Aorta (tissue), 5 donors: ENCODE measurements at regions not wholly inside any gene's neighbourhood (a gene's known extent, or its start where the extent isn't known, plus 50 kb on each side); places are given as distances from the start of the nearest gene placed in this dataset.

Source experiments
- ATAC-seq: fragments of 200-7000 bp; cut with Tn5 transposase; one replicate; pipeline ENCODE4 v1.9.1; 2022; ENCODE audit warnings: moderate library complexity; ENCODE audit not compliant: low FRiP score
- DNase-seq, 2 donors: peaks; one replicate each; pipeline ENCODE4 v3.0.0-alpha.2; 2020
- H3K27ac ChIP-seq, 2 donors: one replicate each; pipeline ENCODE4 v1.5.1; 2013; ENCODE audit warnings: low read length in 2 of 2, mild to moderate bottlenecking in 2 of 2, moderate library complexity in 2 of 2, control low read depth in 1 of 2, inconsistent platforms in 1 of 2, low read depth in 1 of 2
- H3K27me3 ChIP-seq, 2 donors: one replicate each; pipeline ENCODE4 v1.6.1; 2013; ENCODE audit warnings: control low read depth in 1 of 2, low read length in 1 of 2, mild to moderate bottlenecking in 1 of 2, moderate library complexity in 1 of 2; ENCODE audit not compliant: insufficient read depth in 2 of 2, control insufficient read depth in 1 of 2
- H3K36me3 ChIP-seq, 2 donors: one replicate each; pipeline ENCODE4 v1.6.1; 2013; ENCODE audit warnings: control low read depth in 1 of 2, low read length in 1 of 2, mild to moderate bottlenecking in 1 of 2; ENCODE audit not compliant: insufficient read depth in 2 of 2, control insufficient read depth in 1 of 2
- H3K4me1 ChIP-seq, 2 donors: one replicate each; pipeline ENCODE4 v1.6.1; 2013; ENCODE audit warnings: low read length in 2 of 2, control low read depth in 1 of 2, mild to moderate bottlenecking in 1 of 2, moderate library complexity in 1 of 2; ENCODE audit not compliant: insufficient read depth in 2 of 2, control insufficient read depth in 1 of 2
- H3K4me3 ChIP-seq, 2 donors: one replicate each; pipeline ENCODE4 v1.5.1; 2013; ENCODE audit warnings: low read length in 2 of 2, control low read depth in 1 of 2, mild to moderate bottlenecking in 1 of 2
- H3K9me3 ChIP-seq: one replicate; pipeline ENCODE4 v1.6.1; 2013; ENCODE audit warnings: mild to moderate bottlenecking, low read length; ENCODE audit not compliant: control insufficient read depth
- WGBS, 2 donors: extraction: QIAGEN DNeasy Blood & Tissue Kit; methylation state at CpG; one replicate each; pipeline ENCODE4 v1.1.7; 2013; 5-methylcytosine and 5-hydroxymethylcytosine counted together
- intact Hi-C, 2 donors: fragments of 100-400 bp; cut with DNase I; formaldehyde crosslinking; loops; one replicate each; pipeline versions ENCODE4 v1.14.2 to v1.15.0; 2022
- donor health status: healthy with polysubstance abuse.
- donor health status: Bipolar disorder and iron deficiency.
- donor health status: DM: no; HTN: no; CAD: no.
- donor health status: DM: no; HTN: no; CAD: no.
- donor health status: DM: yes; HTN: yes; CAD: no.

DNA sequence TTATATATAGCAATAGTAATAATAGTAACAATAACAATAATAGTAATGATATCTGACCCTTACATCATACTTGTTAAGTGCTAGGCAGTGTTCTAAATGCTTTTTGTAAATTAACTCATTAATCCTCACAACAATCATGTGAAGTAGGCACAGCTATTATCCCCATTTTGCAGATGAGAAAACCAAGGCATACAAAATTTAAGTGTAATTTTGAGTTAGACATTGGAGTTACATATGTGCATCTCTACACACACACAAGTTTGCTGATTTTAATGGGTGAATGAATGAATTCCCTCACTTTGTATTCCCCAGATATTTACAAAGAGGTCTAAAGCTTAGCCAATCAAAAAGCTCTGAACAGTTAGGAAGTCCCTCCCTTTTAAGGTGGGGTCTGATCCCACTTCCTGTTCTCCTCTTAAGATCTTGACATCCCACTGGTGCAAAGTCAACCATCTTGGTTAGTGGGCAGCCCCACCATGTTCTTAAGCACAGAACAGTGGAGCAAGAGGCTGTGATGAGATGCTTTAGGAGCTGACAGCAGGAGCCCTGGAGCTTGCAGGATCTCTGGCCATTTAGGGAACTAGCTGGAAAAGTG lies 85.3 kb upstream of the FOXP4 start:
- Histone ChIP-seq H3K27ac (no peak overlapping the region), H3K36me3 (no peaks in the 10 kb centered on the region), H3K9me3 (no peaks in the 10 kb centered on the region), H3K27me3 (no peaks in the 10 kb centered on the region), H3K4me1 (no peaks in the 10 kb centered on the region), H3K4me3 (no peak overlapping the region)
- DNase-seq (no peak), ATAC-seq (no peak)
- intact Hi-C loops = loop anchor here in 1 of 2 donors (5.0 kb wide), 1 partner anchor 221 kb away; no protein-coding TSS in a partner anchor

DNA sequence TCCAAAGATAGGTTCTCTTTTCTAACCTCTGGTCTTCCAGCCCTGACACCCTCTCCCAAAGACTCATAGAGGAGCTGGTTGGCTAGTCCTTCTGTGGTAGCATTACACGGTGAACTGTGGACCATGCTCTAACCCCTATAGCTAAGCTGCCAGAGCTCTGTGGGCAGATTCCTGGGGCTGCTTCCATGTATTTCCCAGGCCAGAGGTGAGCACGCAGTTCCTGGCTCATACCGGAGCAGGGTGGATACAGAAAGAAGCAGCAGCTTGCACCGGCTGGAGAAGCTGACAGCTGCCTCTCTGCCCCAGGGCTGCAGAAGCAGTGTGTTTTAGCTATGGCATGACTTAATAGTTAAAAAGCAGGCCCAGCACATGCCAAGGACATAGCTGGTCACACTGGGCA lies 84.1 kb upstream of the FOXP4 start:
- peak in 1 of 2 donors; percentile 50 for DNase-seq
- intact Hi-C loops = loop anchor here (2.0 to 5.0 kb wide), 2 partner anchors 131 to 220 kb away; no protein-coding TSS in a partner anchor
- WGBS, 2 donors = 89 to 91% methylated on average over 4 of the region's 4 CpGs

DNA sequence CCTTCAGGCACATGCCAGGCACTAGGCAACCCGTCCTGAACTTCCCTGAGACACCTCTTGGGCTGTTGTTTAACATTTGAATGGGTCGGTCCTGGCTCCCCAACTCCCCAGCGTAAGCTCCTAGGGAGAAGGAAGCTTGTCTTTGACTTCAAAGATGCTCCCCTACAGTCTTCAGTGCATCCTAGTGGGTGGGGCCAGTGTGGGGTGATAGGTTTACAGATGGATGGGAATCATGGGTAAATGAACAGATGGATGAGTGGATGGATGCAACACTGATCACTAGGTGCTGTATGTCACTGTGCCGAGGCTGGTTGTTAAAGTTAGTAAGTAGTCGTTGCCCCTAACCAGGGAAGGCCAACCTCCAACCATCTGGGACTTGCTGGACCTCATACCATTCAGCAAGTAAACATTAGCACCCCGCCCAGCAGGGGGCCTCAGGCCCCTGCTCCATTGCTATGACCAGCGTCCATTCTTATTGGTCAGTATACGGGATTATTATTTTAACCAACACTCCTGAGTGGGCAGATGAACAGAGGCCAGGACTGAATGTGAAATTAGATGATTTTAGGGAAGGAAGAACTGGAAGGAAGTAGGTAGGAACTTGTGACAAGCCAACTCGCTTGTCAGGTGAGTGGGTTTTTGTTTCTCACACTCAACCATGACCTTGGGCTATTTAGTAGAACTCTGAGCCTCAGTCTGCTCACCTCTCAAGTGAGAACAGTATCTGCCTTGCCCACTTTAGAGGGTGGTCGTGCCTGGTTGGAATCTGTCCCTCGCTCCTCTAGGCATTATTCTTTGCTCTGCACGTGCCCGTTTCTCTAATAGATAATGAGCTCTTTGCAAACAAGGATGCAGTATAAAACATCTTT lies 82.9 kb upstream of the FOXP4 start:
- WGBS, 2 donors = 58 to 65% methylated on average over 13 of the region's 13 CpGs
- no peak overlapping the region for H3K4me3 ChIP-seq
- no peaks in the 10 kb centered on the region for H3K4me1 ChIP-seq
- H3K9me3 ChIP-seq = no peaks in the 10 kb centered on the region
- DNase-seq (peak; percentile 79 to 91), ATAC-seq (peak; percentile 80)
- no peak overlapping the region for H3K27ac ChIP-seq
- intact Hi-C loops = loop anchor here (1.0 to 5.0 kb wide), 3 partner anchors 129 to 219 kb away; no protein-coding TSS in a partner anchor
- no peaks in the 10 kb centered on the region for H3K27me3 ChIP-seq
- no peaks in the 10 kb centered on the region for H3K36me3 ChIP-seq

More for the DNA sequence above, 84.1 kb upstream of the FOXP4 start:
- H3K4me1 ChIP-seq = no peaks in the 10 kb centered on the region
- no peaks in the 10 kb centered on the region for H3K27me3 ChIP-seq
- H3K27ac ChIP-seq = no peak overlapping the region
- ATAC-seq = no peak
- H3K9me3 ChIP-seq = no peaks in the 10 kb centered on the region
- no peak overlapping the region for H3K4me3 ChIP-seq
- H3K36me3 ChIP-seq = no peaks in the 10 kb centered on the region

DNA sequence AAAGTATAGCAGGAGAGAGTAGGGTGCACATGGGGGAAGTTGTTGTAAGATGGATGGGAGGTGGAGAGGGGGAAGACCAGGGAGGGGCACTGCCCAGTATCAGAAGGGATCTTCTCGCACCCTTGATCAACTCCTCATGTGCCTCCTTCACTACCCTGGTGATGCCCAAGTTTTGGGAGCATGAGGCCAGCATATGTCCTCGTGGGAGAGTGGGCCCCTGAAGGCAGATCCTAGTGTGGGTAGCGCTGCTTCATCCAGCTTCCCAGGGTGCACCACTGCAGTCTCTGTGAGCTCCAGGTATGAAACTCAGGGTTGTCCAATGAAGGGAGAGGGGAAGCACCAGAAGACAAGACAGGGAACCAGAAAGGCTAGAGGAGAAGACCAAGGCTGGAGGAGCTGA lies 82.2 kb upstream of the FOXP4 start:
- H3K27me3 ChIP-seq = no peaks in the 10 kb centered on the region
- intact Hi-C loops = loop anchor here in 1 of 2 donors (5.0 kb wide), 1 partner anchor 218 kb away; no protein-coding TSS in a partner anchor
- H3K27ac ChIP-seq = no peak overlapping the region
- DNase-seq (peak in 1 of 2 donors; percentile 57), ATAC-seq (no peak)
- no peaks in the 10 kb centered on the region for H3K4me1 ChIP-seq
- no peaks in the 10 kb centered on the region for H3K36me3 ChIP-seq
- WGBS, 2 donors = 91 to 100% methylated on average over 3 of the region's 3 CpGs
- H3K9me3 ChIP-seq = no peaks in the 10 kb centered on the region
- H3K4me3 ChIP-seq = no peak overlapping the region

DNA sequence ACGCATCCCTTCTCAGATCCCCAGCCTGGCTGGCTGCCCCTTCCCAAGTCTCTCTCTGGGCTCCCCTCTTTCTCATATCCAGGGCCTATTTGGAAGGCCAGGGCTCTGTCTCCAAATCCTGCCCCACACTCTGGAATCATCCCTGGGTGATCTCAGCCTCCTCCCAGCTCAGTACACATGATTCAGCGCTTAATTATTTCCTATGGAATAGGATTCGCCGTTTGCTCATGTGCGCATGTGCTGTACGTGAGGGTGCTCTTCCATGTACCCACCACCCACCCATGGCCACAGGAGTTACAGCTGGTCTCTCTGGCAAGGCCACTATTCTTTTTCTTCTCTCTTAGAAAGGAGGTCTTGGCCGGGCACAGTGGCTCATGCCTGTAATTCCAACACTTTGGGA lies 81.7 kb upstream of the FOXP4 start:
- 83 to 91% methylated on average over 7 of the region's 7 CpGs for WGBS, 2 donors
- Histone ChIP-seq H3K4me3 (no peak overlapping the region), H3K27ac (no peak overlapping the region), H3K9me3 (no peaks in the 10 kb centered on the region), H3K27me3 (no peaks in the 10 kb centered on the region), H3K4me1 (no peaks in the 10 kb centered on the region), H3K36me3 (no peaks in the 10 kb centered on the region)
- intact Hi-C loops = loop anchor here in 1 of 2 donors (5.0 kb wide), 1 partner anchor 218 kb away; no protein-coding TSS in a partner anchor
- ATAC-seq = no peak
- DNase-seq = peak in 1 of 2 donors; percentile 52

DNA sequence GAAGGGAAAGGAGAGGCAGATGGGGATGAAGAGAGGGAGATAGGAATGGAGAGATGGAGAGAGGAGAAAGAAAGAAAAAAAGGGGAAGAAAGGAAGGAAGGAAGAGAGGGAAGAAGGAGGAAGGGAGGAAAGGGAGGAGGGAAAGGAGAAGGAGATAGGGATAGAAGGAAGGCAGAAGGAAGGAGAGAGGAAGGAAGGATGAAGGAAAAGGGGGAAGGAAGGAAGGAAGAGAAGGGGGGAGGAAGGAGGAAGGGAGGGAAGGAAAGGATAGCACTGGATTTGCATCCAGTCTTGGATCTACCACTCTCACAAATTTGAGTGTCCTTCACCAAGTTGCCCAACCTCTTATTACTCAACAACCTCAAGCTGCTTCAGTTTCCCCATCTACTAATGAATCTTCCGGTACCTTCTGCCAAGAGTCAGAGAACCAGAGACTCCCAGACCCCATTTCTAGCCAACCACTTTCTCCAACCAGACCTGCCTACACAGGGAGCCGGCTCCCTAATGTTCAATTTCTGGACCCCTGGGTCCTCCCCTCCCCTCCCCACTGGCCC lies 79.7 kb upstream of the FOXP4 start:
- ATAC-seq = no peak
- Histone ChIP-seq H3K4me3 (no peak overlapping the region), H3K27me3 (no peaks in the 10 kb centered on the region), H3K36me3 (no peaks in the 10 kb centered on the region), H3K27ac (no peak overlapping the region), H3K9me3 (no peaks in the 10 kb centered on the region), H3K4me1 (no peaks in the 10 kb centered on the region)
- 46 to 50% methylated on average over 2 of the region's 2 CpGs for WGBS, 2 donors
- no peak for DNase-seq
- intact Hi-C loops = loop anchor here in 1 of 2 donors (5.0 kb wide), 1 partner anchor 34 kb away; no protein-coding TSS in a partner anchor

DNA sequence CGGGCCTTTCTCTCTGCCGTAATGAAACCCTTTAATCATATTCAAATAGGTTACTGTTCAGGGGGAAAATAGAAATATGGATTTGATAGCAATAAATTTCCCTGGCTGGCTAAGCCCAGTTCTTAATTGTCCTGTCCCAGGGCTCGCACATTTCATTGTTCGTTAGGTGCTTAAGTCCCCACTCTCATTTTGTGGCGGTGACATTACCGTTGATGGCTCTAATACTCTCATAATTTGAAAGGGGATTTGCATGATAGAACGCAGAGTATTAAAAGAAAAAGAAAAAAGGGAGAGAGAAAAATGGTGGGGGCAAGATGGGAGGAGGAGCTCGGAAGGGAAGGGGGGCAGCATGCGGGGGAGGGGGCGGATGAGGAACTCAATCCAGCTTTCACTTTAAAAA lies 79.1 kb upstream of the FOXP4 start:
- 77 to 84% methylated on average over 10 of the region's 10 CpGs for WGBS, 2 donors
- intact Hi-C loops = loop anchor here in 1 of 2 donors (5.0 kb wide), 1 partner anchor 35 kb away; no protein-coding TSS in a partner anchor
- no peak for DNase-seq

DNA sequence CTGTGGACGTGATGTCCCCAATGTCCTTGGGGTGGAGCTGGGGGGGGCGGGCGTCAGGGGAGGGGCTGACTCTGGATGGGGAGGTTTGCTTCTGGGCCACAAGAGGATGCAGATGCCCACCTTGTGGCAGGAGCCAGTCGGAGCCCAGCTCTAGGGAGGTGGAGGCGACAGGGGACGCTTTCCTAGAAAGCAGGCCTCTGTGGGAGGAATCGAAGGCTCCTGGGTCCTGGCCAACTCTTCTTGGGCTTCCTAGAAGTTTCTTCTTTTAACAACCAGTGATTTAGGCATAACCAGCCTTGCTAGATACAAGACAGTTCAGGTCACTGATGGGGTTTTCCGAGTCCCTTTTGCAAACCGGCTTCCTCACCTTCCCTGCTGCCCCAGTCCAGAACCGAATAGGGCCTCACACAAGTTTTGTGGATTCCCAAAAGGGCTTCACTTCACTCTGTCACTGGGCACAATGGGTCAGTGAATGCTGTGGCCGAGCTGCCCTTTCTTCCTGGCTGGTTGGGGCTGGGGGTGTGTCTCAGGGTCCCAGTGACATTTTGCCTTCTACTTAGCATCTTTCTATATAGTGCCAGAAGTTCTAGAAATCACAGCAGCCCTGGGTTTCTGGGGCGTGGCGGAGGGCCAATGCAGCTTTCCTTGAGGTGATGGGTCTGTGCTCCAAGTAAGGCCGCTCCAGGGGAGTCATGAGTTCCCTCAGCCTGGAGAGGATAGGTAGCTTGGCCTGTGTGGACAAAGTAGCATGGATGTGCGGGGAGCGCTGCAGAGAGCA lies 78.4 kb upstream of the FOXP4 start:
- ATAC-seq (no peak), DNase-seq (peak in 1 of 2 donors; percentile 51)
- WGBS, 2 donors = 86 to 88% methylated on average over 16 of the region's 16 CpGs
- intact Hi-C loops = loop anchor here in 1 of 2 donors (5.0 kb wide), 1 partner anchor 36 kb away; no protein-coding TSS in a partner anchor
- H3K4me3 ChIP-seq = no peak overlapping the region
- H3K27me3 ChIP-seq = no peaks in the 10 kb centered on the region
- no peaks in the 10 kb centered on the region for H3K4me1 ChIP-seq
- H3K36me3 ChIP-seq = no peaks in the 10 kb centered on the region
- H3K27ac ChIP-seq = no peak overlapping the region
- H3K9me3 ChIP-seq = no peaks in the 10 kb centered on the region

More for the DNA sequence above, 79.1 kb upstream of the FOXP4 start:
- Histone ChIP-seq H3K4me1 (no peaks in the 10 kb centered on the region), H3K27me3 (no peaks in the 10 kb centered on the region), H3K9me3 (no peaks in the 10 kb centered on the region), H3K36me3 (no peaks in the 10 kb centered on the region), H3K27ac (no peak overlapping the region), H3K4me3 (no peak overlapping the region)
- no peak for ATAC-seq
